Activated T-cell treated with anti-CD3 and anti-CD28 coated beads for 48 hours (primary cell): ENCODE measurements at regions not wholly inside any gene's neighbourhood (a gene's known extent, or its start where the extent isn't known, plus 50 kb on each side); places are given as distances from the start of the nearest gene placed in this dataset.

ENCODE experiments used
- DNase-seq: peaks from one replicate; pipeline ENCODE4 v3.0.0-alpha.2; 2020; ENCODE audit warnings: low read depth

DNA sequence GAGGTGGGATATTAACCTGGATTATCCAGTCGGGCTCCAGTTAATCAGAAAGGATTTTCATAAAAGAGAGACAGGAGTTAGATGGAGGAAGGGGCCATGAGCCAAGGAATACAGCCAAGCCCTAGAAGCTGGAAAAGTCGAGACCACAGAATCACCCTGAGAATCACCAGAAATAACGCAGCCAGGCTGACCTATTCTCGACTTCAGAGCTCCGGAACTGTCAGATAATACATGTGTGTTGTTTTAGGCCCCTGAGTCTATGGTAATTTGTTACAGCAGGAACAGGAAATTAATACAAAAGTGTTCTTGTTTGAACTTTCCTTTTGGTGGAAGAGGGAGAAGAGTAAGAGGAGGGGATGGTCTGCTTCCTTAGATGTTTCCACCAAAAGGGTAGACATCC, 208.1 kb downstream of the JCAD start:
- no peak for DNase-seq

DNA sequence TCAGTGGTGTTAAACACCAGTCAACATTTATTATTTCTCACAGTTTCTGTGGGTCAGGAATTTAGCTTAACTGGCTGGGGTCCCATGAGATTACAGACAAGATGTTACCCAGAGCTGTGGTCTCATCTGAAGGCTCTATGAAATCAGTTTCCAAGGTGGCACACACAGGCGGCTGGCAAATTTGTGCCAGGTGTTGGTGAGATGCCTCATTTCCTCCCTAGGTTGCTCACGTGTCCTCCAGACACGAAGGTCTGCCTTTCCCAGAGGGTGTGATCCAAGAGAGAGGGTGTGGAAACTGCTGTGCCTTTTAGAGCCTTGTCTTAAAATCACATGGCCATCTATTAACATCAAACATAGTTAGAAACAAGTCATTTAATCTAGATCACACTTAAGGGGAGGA, 209.0 kb downstream of the JCAD start:
- no peak for DNase-seq

DNA sequence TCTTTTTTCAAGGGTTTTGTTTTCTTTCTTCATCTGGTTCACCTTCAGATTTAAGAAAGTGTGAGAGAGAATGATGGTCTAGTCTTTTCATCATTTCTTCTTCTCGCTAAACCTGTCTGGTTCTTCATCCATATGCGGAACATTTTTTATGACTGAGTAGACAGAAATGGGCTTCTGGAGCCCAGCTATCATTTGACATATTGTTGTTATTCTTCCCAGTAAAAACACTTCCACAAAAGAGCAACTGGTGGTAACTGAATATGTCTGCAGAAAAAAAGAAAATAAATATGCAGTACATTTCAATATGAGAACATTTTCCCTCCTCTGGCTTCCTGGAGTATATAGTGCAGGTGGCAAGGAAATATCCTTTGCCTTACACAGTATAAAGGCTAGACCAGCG, 209.5 kb downstream of the JCAD start:
- no peak for DNase-seq

DNA sequence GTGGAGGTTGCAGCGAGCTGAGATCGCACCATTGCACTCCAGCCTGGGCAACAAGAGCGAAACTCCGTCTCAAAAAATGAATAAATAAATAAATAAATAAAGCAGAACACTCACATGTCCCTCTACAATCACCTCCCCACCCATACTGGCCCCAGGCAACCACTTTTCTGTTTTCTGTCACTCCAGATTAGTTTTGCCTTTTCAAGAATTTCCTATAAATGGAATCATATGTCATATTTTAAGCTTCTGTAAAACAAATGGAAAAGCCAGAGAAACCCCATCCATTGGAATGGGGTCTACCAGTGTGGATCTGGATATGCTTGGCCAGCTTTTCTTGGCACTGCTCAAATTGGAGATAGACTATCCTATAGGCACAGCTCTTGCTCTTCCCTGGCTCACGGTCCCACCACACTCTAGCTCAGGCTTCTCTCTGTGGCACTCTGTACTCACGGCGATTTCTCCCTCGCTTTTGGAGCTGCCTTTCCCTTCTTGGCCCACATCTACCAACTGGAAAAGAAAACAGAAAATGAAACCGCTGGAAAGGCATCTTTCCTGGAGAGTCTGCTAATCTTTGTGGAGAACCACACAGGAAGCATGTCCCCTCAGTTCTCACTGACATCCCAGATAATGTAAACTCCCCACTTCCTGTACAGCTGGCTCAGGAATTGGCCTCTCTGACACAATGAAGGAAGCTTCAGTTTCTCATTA, 210.1 kb downstream of the JCAD start:
- no peak for DNase-seq

DNA sequence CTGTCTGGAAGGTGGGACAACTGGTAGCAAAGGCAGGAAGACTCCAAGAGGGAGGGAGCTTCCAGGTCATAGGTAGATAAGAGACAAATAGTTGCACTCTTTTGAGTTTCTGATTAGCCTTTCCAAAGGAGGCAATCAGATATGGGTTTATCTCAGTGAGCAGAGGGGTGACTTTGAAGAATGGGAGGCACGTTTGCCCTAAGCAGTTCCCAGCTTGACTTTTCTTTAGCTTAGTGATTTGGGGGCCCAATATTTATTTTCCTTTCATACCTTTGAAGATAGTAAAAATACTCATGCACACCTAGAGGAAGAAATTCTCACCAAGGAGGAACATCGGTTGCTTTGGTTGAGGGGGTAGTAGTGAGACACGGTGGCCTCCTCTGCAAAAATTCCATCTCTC, 212.1 kb upstream of the SVIL start:
- DNase-seq: no peak

DNA sequence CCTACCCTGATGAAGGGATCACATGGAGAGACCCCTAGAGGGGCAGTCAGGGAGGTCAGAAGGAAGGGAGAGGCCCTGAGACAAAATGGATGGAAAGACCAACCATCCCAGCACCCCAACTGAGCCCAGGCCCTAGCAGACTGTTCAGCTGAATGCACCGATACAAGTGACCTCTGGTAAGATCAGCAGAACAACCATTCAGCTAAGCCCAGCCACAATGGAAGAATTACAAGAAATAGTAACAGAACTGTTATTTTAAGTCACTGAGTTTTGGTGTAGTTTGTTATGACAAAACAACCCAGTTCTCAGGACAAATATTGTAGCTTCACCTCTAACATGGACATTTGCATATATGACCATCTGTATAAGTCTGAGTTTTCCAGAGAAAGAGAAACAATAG, 210.4 kb upstream of the SVIL start:
- DNase-seq: no peak

DNA sequence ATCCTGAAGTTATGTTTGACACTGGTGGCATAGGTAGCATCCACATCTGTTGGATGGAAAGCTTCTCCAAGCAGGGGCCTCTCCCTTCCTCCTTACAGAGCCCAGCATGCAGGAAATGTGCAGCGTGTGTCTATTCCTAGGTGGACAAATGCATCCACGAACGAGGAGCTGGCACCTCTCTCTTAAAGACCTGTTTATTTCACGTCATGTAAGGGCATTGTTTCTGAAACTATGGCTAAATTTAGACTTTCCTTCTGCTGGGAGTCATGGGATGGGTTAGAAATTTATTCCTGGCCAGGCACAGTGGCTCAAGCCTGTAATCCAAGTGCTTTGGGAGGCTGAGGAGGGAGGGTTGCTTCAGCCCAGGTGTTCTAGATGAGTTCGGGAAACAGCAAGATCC, 208.4 kb upstream of the SVIL start:
- DNase-seq: no peak

DNA sequence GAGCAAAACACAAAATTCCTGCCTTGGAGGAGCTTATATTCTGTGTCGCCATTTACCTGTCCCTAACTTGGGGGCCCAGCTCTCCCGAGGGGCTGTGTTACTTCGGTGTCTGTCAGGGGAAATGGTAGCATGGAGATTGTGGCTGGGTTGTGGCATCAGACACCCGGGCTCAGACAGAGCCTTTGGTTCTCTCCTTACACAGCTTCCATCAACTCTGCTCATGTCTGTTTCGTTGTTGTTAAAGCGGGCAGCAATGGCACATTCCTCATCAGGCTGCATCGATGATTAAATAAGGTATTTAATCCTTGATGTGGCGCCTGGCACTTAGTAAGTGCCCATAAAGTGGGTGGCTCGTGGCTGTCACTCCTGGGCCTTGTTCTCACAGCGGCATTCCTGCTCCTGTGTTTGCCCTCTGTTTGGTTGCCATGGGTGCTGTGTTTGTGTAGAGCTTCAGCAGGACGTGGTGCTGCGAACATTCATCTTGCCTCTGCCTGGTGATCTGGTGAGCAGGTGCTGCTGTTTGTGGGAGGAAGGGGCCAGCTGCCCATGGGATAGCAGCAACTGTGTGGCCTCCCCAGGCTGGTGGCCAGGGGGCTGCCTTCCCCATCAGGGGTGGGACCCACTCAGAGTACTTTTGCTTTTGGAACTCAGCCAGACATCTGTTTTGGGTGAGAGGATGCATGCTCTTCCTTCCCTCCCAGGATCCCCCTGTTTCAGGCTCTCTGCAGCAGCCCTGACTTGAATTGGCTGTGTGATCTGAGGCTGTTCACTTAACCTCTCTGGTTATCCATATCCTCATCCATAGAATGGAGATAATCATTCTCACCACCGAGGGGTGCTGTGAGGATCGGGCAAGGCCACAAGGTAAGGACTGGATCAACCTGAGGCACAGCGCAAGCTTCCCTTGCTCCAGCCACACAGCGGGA, 207.2 kb upstream of the SVIL start:
- DNase-seq: no peak

DNA sequence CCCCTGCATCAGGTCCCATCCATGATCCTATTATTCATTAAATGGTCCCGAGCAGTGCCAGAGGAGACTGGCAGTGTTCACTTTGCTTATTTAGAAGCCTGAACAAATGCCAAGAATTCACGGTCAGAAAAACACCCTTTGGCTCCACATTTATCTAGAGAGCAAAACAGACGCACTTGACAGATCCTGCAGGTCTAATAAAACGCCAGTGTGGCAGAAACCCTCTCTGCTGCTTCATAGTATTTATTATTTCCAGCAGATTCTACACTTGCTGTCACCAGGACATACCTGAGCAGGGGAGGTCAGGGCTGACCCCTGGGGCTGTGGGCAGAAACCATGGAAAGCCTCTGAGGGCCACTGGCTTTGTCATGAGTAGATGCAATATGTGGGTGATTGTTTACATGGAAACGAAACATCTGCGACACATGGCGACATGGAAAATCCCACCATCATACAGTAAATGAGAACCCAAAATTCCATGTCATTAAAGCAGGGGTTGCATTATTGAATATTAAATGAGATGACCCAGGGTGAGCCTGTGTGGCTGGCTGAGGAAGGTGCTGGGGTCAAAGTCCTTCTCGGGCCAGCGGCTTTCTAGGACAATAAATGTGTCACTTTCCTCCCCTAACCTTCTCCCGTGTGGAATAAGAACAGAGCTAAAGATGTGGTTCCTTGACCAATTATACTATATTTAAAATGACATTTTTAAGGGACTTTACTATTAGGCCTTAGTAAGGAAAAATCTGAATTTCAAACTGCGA, 205.9 kb upstream of the SVIL start:
- no peak for DNase-seq

DNA sequence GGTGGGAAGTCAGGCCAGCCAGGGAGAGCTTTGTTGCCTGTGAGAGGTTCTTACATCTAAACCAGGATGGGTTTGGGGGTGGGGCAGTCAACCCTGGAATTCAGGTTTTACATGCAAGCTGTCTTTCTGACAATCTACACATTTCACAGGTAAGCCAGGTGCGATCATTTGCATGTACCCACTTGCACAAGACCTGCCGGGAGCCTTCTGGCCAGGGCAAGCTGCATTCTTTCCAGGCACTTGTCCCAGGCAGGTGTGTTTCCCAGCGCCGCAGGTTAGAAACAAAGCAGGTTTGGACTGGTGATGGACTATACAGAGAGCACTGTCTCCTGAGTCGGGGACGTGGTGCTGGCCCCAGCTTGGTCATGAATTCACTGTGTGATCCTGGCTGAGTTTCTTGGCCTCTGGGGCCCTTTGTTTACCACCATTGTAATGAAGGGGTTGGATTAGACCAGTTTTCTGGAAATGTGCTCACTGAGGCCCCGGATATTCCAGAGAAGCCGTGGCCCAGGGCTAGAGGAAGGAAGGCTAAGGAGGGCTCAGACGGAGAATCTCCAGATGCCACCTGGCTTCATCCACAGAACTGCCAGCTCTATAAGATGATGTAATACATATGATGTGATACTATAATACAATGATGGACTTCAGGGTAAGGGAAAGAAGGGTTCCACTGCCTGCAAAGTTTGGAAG, 205.2 kb upstream of the SVIL start:
- no peak for DNase-seq

DNA sequence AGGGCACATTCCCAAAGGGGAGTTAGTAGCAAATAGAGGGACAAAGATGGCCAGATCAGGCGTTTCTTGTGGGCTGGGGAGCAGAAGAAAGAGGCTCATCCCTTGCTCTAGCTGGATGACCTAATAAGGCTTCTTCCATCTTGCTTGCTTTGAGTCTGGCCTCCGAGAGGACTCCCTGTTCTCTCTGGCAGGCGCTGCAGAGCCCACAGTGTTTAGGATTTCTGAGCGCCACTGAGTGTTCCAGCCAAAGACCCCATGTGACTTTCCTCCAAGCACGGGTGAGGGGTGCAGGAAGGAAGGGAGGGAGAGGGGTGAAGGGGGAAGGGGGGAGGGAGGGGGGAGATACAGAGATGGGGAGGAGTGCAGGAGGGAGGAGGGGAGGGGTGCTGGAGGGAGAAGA, 203.8 kb upstream of the SVIL start:
- no peak for DNase-seq

DNA sequence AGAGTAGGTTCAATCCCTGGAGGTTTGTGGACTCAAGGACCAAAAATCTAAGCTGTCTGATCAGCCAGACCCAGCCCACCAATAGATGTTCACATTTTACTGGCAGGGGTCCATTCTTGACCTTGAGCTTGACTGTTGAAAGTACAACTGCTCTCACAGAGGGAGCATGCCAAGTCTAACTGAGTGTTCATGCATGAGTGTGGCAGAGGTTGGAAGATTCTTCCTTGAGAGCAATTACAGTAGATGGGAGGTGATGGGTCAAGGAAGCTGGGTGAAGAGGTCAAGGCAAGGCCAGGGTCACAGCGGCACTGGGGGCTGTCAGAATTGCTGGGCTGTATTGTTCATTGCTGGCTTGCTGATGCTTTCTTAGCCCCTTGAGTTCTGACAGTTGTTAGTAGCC, 202.8 kb upstream of the SVIL start:
- no peak for DNase-seq

DNA sequence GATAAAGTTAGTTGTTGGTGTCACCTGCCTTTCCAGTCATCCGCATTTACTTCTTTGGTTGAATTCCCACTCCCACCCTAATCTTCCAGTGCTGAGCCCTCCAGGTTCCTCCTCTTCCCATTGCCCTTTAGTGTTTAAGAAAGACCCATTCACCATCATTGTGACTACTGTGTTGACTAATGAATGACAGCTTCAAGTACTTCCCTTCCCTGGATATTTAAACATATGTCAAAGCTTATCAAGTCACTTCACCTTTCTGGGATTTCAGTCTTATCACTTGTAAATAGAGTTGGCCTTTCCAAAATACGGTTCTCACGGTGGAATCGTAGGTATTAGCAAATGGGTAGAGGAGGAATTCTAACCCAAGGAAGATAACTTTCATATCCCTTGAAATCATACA, 201.6 kb upstream of the SVIL start:
- DNase-seq: no peak

DNA sequence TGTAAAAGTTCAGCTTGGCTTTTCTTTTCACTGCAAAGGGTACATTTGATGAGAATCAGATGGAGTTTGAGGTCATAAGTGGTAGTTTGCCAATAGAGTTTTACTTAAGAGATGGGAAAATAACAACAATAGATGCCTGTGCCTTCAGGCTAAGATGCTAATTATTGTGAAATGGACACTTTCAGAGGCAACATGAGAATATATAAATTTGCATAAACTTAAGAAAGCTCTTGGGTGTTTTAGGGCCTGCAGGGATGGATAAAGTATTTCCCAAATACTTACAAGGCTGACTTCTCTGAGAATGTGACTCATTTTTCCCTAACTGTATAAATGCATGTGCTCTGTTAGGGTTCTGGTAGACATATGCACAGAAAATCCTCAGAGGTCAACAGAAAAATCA, 200.3 kb upstream of the SVIL start:
- DNase-seq: no peak

DNA sequence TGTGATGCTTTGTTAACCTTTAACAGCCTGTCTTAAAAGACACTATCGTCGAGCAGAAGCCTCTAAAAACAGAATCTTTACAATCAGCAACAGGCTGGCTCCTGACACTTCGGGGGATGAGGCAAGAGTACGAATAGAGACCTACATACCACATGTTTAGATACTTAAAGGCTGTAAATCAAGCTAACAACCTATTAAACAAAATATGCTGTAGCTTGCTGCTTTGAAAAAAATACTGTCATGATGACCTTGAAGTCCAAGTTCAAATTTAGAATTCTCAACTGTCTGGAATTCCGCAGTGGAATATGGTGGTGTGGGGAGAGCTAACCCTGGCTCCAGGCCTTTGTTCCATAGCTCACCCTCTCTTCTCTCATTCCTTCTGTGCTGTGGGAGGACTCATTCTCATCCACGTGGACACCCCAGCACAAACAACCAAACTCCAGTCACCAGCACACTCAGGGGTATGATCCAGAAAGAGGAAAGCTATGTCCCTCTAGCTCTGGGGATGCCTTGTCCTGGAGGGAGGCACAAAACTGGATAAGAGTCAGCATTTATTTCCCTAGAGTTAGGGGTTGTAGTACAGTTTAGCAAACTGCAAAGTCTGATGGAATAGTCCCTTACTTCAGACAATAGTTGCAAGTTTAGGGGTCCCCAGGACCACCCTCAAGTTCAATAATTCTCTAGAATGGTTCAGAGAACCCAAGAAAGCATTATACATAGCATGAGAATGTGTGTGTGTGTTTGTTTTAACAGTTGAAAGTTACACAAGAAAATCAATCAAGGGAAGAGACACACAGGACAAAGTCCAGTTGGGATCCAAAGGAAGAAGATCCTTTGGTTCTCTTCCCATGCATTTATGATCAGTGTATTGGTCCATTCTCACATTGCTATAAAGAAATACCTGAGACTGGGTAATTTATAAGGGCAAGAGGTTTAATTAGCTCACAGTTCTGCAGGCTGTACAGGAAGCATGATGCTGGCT, 196.1 kb upstream of the SVIL start:
- DNase-seq: no peak

DNA sequence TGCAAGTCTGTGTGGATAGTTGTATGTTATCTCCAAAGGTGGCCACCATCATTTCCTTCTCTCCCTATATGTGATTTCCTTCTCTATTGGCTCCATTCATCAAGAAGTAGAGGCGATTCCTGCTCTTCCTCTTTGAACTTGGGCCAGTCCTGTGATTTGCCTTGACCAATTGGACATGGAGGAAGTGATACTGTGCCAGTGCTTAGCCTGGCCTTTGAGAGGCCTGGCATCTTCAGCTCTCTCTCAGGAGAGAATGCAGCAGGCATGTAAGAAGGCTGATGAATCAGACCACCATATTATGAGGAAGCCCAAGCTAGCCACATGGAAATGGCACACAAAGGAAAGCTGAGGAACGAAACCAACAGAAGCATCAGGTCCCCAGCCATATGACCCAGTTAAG, 195.0 kb upstream of the SVIL start:
- DNase-seq: no peak

DNA sequence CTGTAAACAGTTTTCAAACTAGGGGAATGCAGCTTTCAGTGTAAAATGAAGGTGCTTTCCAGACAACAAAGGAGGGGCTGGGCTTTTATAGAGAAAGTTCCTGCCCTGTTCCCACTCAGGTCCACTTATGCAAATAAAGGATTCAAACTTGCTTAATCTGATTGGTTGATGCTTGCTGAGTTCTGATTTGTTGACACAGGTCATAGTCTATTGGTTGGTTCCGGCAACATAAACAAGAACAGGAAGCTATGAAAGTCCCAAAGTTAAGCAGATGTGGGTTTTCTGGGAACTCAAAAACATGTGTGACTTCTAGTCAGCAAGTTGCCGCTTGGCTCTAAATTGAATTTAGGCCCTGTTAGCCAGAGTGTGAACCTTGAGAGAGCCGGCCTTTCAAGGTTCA, 194.2 kb upstream of the SVIL start:
- no peak for DNase-seq

DNA sequence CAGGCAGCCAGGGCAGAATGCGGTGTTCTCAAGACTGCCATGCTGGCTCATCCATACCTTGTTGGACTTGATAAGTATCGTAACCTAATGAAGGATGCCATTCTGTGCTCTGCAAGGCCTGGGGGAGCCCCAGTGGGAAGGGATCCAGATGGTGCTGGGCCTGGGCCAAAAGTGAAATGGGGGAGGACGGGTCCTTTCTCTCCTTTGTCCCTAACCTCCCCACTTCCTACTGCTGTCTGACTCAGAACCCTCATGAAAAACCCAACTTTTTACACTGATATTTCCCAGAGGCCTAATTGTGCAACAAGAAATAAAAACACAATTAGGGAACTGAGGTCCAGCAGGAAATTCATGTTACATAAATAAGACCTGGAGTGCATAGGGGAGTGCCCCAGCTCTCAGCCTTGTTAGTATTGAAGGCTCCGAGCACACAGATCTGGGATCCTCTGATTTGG, 193.7 kb upstream of the SVIL start:
- no peak for DNase-seq

DNA sequence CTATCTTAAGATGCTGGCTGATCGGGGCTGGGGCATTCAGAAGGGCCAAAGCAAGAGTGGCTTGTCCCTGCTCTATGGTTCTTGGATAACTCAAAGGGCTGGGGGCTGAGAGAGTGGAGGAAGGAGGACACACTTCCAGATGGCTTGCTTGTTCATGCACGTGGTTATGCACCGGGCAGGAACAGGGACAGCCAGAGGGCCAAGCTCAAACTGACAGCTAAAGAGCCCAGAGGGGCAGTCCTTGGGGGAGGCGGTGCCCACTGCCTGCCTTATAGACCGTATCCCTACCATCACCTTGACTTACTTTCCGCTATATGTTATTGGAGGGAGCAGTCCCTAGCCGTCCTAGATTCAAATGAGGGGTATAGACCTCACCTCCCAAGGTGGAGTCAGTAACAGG, 192.7 kb upstream of the SVIL start:
- no peak for DNase-seq

DNA sequence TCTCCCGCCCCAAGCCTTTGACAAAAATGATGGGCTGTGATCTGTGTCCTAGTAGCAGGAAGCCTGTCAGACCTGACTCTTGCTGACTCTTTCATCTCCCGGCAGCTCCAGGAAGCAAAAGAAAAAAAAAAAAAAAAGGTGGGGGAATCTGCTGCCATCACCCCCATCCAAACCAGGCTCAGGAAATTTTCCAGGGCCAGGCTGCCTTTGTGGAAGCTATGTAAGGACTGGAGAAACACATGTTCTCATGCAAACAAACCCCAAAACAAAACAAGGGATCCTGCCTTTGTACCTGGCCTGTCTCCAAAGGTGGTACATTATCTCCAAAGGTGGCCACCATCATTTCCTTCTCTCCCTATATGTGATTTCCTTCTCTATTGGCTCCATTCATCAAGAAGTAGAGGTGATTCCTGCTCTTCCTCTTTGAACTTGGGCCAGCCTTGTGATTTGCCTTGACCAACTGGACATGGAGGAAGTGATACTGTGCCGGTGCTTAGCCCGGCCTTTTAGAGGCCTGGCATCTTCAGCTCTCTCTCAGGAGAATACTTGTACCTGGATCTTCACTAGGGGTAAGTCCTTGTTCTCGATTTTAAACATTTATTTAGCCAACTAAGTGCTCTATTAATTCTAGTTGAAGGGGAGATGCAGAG, 192.2 kb upstream of the SVIL start:
- no peak for DNase-seq
